Neutrophil (primary cell): ENCODE measurements at regions not wholly inside any gene's neighbourhood (a gene's known extent, or its start where the extent isn't known, plus 50 kb on each side); places are given as distances from the start of the nearest gene placed in this dataset.

Experiments
- H3K27ac ChIP-seq: fragments of 200-600 bp; sonication (generic); 2 replicates; pipeline ENCODE4 v1.5.1; 2016; ENCODE audit warnings: mild to moderate bottlenecking, moderate library complexity
- H3K27me3 ChIP-seq: fragments of 200-600 bp; sonication (generic); 2 replicates; pipeline ENCODE4 v1.6.0; 2016; ENCODE audit warnings: mild to moderate bottlenecking
- H3K36me3 ChIP-seq: fragments of 200-600 bp; sonication (generic); 2 replicates; pipeline ENCODE4 v1.5.1; 2017
- H3K4me1 ChIP-seq, 2 experiments: fragments of 200-600 bp in 1 of 2; sonication (generic) in 1 of 2; 1 replicate in 1 of 2; 2 replicates in 1 of 2; pipeline versions ENCODE4 v1.5.1 to v1.6.1; 2013 to 2016; ENCODE audit warnings: low read depth in 1 of 2, low read length in 1 of 2, mild to moderate bottlenecking in 1 of 2, moderate library complexity in 1 of 2; ENCODE audit not compliant: control insufficient read depth in 1 of 2, insufficient read depth in 1 of 2
- H3K4me3 ChIP-seq, 2 experiments: fragments of 200-600 bp in 1 of 2; sonication (generic) in 1 of 2; 1 replicate in 1 of 2; 2 replicates in 1 of 2; pipeline ENCODE4 v1.5.1; 2013 to 2016; ENCODE audit warnings: low read depth in 1 of 2, low read length in 1 of 2, mild to moderate bottlenecking in 1 of 2, moderate library complexity in 1 of 2
- H3K9me3 ChIP-seq: fragments of 200-600 bp; sonication (generic); 2 replicates; pipeline ENCODE4 v1.5.1; 2016
- CTCF ChIP-seq: fragments of 200-600 bp; sonication (generic); IDR thresholded peaks from 2 replicates; pipeline ENCODE4 v1.5.1; 2016; ENCODE audit warnings: antibody characterized with exemption

- no peak overlapping the region for H3K27ac ChIP-seq
- no peak overlapping the region for H3K4me3 ChIP-seq
- H3K9me3 ChIP-seq = no peaks in the 10 kb centered on the region
- no peaks in the 10 kb centered on the region for H3K36me3 ChIP-seq
- no peaks in the 10 kb centered on the region for H3K4me1 ChIP-seq
- H3K27me3 ChIP-seq = no peaks in the 10 kb centered on the region
- TF ChIP-seq CTCF = no peak
These were observed 291.3 kb upstream of the ATP2B1 start for GRCh38 chr12:89999699-90000505.

- Histone ChIP-seq H3K4me1 (no peaks in the 10 kb centered on the region), H3K4me3 (no peak overlapping the region), H3K36me3 (no peaks in the 10 kb centered on the region), H3K27me3 (no peaks in the 10 kb centered on the region), H3K9me3 (no peaks in the 10 kb centered on the region), H3K27ac (no peak overlapping the region)
- no peak for TF ChIP-seq CTCF
These were observed 287.2 kb upstream of the ATP2B1 start for GRCh38 chr12:89995870-89996269.

GRCh38 chr12:89994911-89995310, 286.3 kb upstream of the ATP2B1 start:
- H3K27me3 ChIP-seq = no peaks in the 10 kb centered on the region
- no peak overlapping the region for H3K27ac ChIP-seq
- H3K4me1 ChIP-seq = no peaks in the 10 kb centered on the region
- no peak for TF ChIP-seq CTCF
- H3K36me3 ChIP-seq = no peaks in the 10 kb centered on the region
- H3K4me3 ChIP-seq = no peak overlapping the region
- H3K9me3 ChIP-seq = no peaks in the 10 kb centered on the region

- H3K4me1 ChIP-seq = no peaks in the 10 kb centered on the region
- no peaks in the 10 kb centered on the region for H3K27me3 ChIP-seq
- H3K9me3 ChIP-seq = no peaks in the 10 kb centered on the region
These were observed 285.0 kb upstream of the ATP2B1 start for GRCh38 chr12:89993632-89994031.

GRCh38 chr12:89992668-89993451, 284.2 kb upstream of the ATP2B1 start:
- no peaks in the 10 kb centered on the region for H3K36me3 ChIP-seq
- no peaks in the 10 kb centered on the region for H3K4me1 ChIP-seq
- TF ChIP-seq CTCF = no peak
- H3K27me3 ChIP-seq = no peaks in the 10 kb centered on the region
- H3K9me3 ChIP-seq = no peaks in the 10 kb centered on the region
- no peak overlapping the region for H3K27ac ChIP-seq
- H3K4me3 ChIP-seq = no peak overlapping the region

More at GRCh38 chr12:89993632-89994031, 285.0 kb upstream of the ATP2B1 start:
- no peak for TF ChIP-seq CTCF
- no peak overlapping the region for H3K27ac ChIP-seq
- H3K4me3 ChIP-seq = no peak overlapping the region
- no peaks in the 10 kb centered on the region for H3K36me3 ChIP-seq
